ENCODE measurements at regions not wholly inside any gene's neighbourhood (a gene's known extent, or its start where the extent isn't known, plus 50 kb on each side); places are given as distances from the start of the nearest gene placed in this dataset.

GRCh38 chr2:117085256-117085655 lies 729.2 kb upstream of the DDX18 start:
- Mint-ChIP-seq H3K9me3 (no peaks in the 10 kb centered on the region), H3K4me3 (no peak overlapping the region), H3K27ac (no peak overlapping the region), H3K27me3 (ENCODE audit: insufficient read depth, low read depth, poor library complexity) (peaks cover 6% of the 10 kb centered on the region), H3K36me3 (ENCODE audit: low read depth) (no peaks in the 10 kb centered on the region), H3K4me1 (peaks cover 36% of the 10 kb centered on the region)
- no peaks in the 10 kb centered on the region; the same call in 1 of the 2 replicates for H3F3A ChIP-seq (replicated peaks; ENCODE audit: low read depth)
- no peak overlapping the region for H3K27ac ChIP-seq (ENCODE audit: low read depth)
- H3K79me2 ChIP-seq (replicated peaks; ENCODE audit: insufficient read depth): no peaks in the 10 kb centered on the region
- no peaks in the 10 kb centered on the region for H4K20me1 ChIP-seq (replicated peaks; ENCODE audit: insufficient read depth)
- no peaks in the 10 kb centered on the region for H3K9me2 ChIP-seq (ENCODE audit: insufficient read depth)
- H2AFZ ChIP-seq: no peak overlapping the region
- DNase-seq (ENCODE audit: low spot score) (no peak), ATAC-seq (no peak)
- H3K4me3 ChIP-seq: no peak overlapping the region
- H3K4me1 ChIP-seq (ENCODE audit: insufficient read depth): peaks cover 23% of the 10 kb centered on the region
- TF ChIP-seq ETS1 (IDR thresholded peaks at IDR 0.05): no peak
- TF ChIP-seq ZNF462 (CRISPR knock-in tag; IDR thresholded peaks at IDR 0.05): no peak
- TF ChIP-seq EZH2phosphoT487 (IDR thresholded peaks at IDR 0.05; ENCODE audit: unreplicated experiment): no peak
- TF ChIP-seq STAT1 (IDR thresholded peaks at IDR 0.05; ENCODE audit: unreplicated experiment): no peak
- no peak for TF ChIP-seq CTCF (conservative IDR thresholded peaks at IDR 0.05; ENCODE audit: low read depth in 2 of 2)
- no peak for TF ChIP-seq POLR2AphosphoS5 (IDR thresholded peaks at IDR 0.05; ENCODE audit: low read depth)
- no peak for TF ChIP-seq NANOG (IDR thresholded peaks at IDR 0.05; ENCODE audit: borderline replicate concordance)
- no peak for TF ChIP-seq JUNB (IDR thresholded peaks at IDR 0.05; ENCODE audit: unreplicated experiment)
- TF ChIP-seq EZH2 (IDR thresholded peaks at IDR 0.05; ENCODE audit: low read depth, unreplicated experiment): no peak
- TF ChIP-seq ZNF114 (CRISPR knock-in tag; IDR thresholded peaks at IDR 0.05): no peak
- TF ChIP-seq REST (IDR thresholded peaks at IDR 0.05; ENCODE audit: unreplicated experiment): no peak
- no peak for TF ChIP-seq ZNF331 (CRISPR knock-in tag; IDR thresholded peaks at IDR 0.05; ENCODE audit: low read depth)
- no peak for TF ChIP-seq CREB1 (CRISPR knock-in tag; IDR thresholded peaks at IDR 0.05; ENCODE audit: low read depth)
- no peak overlapping the region for H3K4me2 ChIP-seq
- H3K27me3 ChIP-seq (ENCODE audit: insufficient read depth): peaks cover 49% of the 10 kb centered on the region
- no peaks in the 10 kb centered on the region for H3K36me3 ChIP-seq (ENCODE audit: insufficient read depth)
